Cardiac fibroblast (primary cell): ENCODE measurements at regions not wholly inside any gene's neighbourhood (a gene's known extent, or its start where the extent isn't known, plus 50 kb on each side); places are given as distances from the start of the nearest gene placed in this dataset.

ENCODE experiments used
- DNase-seq, 2 donors: peaks; one replicate each; pipeline versions ENCODE4 v3.0.0 to v3.0.0-alpha.2; 2010; ENCODE audit warnings: low read depth in 2 of 2
- H3K4me3 ChIP-seq, 2 donors: replicated peaks in 1 of 2; 1 replicate in 1 of 2; 2 replicates in 1 of 2; pipeline ENCODE4 v1.5.1; 2011; ENCODE audit warnings: low read depth in 2 of 2, low read length in 2 of 2, mild to moderate bottlenecking in 2 of 2, moderate library complexity in 1 of 2
- CTCF ChIP-seq: IDR thresholded peaks from one replicate; pipeline ENCODE4 v1.5.1; 2011; ENCODE audit warnings: low read depth, mild to moderate bottlenecking, low read length, inconsistent platforms

DNA sequence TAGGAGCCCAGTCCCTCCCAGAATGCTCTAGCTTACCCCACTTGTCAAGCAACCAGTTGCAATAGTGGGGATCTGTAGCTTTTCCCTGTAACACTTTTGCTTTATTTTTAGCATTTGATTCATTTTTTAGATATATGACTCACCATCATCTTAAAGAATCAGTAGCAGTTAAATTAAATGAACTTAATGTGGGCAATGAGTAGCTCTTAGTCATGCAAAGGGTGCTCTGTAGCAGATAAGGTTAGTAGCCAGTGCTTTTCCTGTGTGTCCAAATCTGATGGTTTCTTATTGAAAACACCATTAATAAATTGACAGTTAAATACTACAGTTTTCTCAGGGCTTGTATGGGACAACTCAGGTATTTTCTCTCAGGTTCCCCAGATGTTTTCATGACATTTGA is 311.8 kb downstream of the RERGL start:
- TF ChIP-seq CTCF, result no peak

GRCh38 chr12:17763366-17763765 is 326.6 kb downstream of the RERGL start:
- H3K4me3 ChIP-seq, result no peak overlapping the region
- TF ChIP-seq CTCF, result no peak
- DNase-seq, result no peak

More for the DNA sequence above, 311.8 kb downstream of the RERGL start:
- H3K4me3 ChIP-seq, result no peak overlapping the region
- no peak for DNase-seq

DNA sequence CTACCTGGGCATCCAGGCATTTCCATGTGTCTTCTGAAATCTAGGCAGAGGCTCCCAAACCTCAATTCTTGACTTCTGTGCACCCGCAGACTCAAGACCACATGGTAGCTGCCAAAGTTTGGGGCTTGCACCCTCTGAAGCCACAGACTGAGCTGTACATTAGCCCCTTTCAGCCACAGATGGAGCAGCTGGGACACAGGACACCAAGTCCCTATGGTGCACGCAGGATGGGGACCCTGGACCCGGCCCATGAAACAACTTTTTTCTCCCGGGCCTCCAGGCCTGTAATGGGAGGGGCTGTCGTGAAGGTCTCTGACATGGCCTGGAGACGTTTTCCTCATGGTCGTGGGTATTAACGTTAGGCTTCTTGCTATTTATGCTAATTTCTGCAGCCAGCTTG is 330.0 kb downstream of the RERGL start:
- no peak overlapping the region for H3K4me3 ChIP-seq
- no peak for TF ChIP-seq CTCF
- no peak for DNase-seq
